Smooth muscle cell (in vitro differentiated cells): ENCODE measurements at regions not wholly inside any gene's neighbourhood (a gene's known extent, or its start where the extent isn't known, plus 50 kb on each side); places are given as distances from the start of the nearest gene placed in this dataset.

Experiments
- DNase-seq: peaks from one replicate; lab custom pipeline; 2025; ENCODE audit not compliant: unreplicated experiment; lab: John Stamatoyannopoulos, UW
- H2AFZ ChIP-seq: fragments of 200-600 bp; sonication (generic); 2 replicates; pipeline ENCODE4 v1.6.0; 2016; ENCODE audit warnings: antibody characterized with exemption, low read depth, mild to moderate bottlenecking
- H3F3A ChIP-seq: fragments of 200-600 bp; sonication (generic); 2 replicates; pipeline ENCODE4 v1.6.0; 2017; ENCODE audit warnings: antibody characterized with exemption, low read depth
- H3K27ac ChIP-seq: fragments of 200-600 bp; sonication (generic); 2 replicates; pipeline ENCODE4 v1.5.1; 2016; ENCODE audit warnings: low read depth, mild to moderate bottlenecking
- H3K27me3 ChIP-seq: fragments of 200-600 bp; sonication (generic); 2 replicates; pipeline ENCODE4 v1.6.1; 2016; ENCODE audit warnings: low read depth, mild to moderate bottlenecking
- H3K36me3 ChIP-seq: fragments of 200-600 bp; sonication (generic); 2 replicates; pipeline ENCODE4 v1.5.1; 2016; ENCODE audit warnings: low read depth
- H3K4me1 ChIP-seq: fragments of 200-600 bp; sonication (generic); 2 replicates; pipeline ENCODE4 v1.5.1; 2016; ENCODE audit warnings: low read depth
- H3K4me2 ChIP-seq: fragments of 200-600 bp; sonication (generic); 2 replicates; pipeline ENCODE4 v1.6.0; 2016; ENCODE audit warnings: mild to moderate bottlenecking
- H3K4me3 ChIP-seq: fragments of 200-600 bp; sonication (generic); 2 replicates; pipeline ENCODE4 v1.5.1; 2016; ENCODE audit warnings: mild to moderate bottlenecking
- H3K79me2 ChIP-seq: fragments of 200-600 bp; sonication (generic); 2 replicates; pipeline ENCODE4 v1.6.0; 2016; ENCODE audit warnings: low read depth, mild to moderate bottlenecking
- H3K9ac ChIP-seq: fragments of 200-600 bp; sonication (generic); 2 replicates; pipeline ENCODE4 v1.6.0; 2016; ENCODE audit warnings: low read depth
- H3K9me3 ChIP-seq: fragments of 200-600 bp; sonication (generic); replicated peaks from 2 replicates; pipeline ENCODE4 v1.5.1; 2016; ENCODE audit warnings: low read depth
- H4K20me1 ChIP-seq: fragments of 200-600 bp; sonication (generic); 2 replicates; pipeline ENCODE4 v1.6.0; 2016; ENCODE audit warnings: low read depth
- WGBS: methylation state at CpG from one replicate; pipeline ENCODE4 v1.1.7; 2016; ENCODE audit warnings: low lambda C conversion rate; 5-methylcytosine and 5-hydroxymethylcytosine counted together
- TF ChIP-seq, protein P1 (sequence below): fragments of 200-600 bp; sonication (generic); IDR thresholded peaks from 2 replicates; pipeline ENCODE4 v1.5.1; 2017; ENCODE audit warnings: borderline replicate concordance, mild to moderate bottlenecking, antibody characterized with exemption; ENCODE audit not compliant: insufficient read depth, poor library complexity, severe bottlenecking

DNA sequence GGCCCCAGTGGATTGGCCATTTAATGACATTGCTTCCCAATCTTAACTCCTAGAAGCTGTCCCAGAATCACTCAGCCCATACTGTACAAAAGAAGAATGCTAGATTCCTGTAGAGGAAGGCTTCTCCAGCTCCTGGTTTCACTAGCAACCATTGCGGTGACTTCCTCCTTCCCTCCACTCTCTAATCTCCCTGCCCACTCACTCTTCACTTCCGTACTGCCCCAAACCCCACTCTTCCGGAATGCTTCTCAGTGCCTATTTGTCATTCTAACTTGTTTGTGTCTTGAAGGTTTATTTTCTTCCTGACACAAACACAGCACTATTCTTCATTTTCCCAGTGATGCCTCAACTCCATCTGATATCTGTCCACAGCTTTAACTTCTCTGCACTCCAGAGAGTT, 97.1 kb upstream of the SPATA16 start:
- no peaks in the 10 kb centered on the region for H3K36me3 ChIP-seq
- H3K79me2 ChIP-seq = no peaks in the 10 kb centered on the region
- TF ChIP-seq, protein P1, sequence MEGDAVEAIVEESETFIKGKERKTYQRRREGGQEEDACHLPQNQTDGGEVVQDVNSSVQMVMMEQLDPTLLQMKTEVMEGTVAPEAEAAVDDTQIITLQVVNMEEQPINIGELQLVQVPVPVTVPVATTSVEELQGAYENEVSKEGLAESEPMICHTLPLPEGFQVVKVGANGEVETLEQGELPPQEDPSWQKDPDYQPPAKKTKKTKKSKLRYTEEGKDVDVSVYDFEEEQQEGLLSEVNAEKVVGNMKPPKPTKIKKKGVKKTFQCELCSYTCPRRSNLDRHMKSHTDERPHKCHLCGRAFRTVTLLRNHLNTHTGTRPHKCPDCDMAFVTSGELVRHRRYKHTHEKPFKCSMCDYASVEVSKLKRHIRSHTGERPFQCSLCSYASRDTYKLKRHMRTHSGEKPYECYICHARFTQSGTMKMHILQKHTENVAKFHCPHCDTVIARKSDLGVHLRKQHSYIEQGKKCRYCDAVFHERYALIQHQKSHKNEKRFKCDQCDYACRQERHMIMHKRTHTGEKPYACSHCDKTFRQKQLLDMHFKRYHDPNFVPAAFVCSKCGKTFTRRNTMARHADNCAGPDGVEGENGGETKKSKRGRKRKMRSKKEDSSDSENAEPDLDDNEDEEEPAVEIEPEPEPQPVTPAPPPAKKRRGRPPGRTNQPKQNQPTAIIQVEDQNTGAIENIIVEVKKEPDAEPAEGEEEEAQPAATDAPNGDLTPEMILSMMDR = no peak
- H3K27me3 ChIP-seq = no peaks in the 10 kb centered on the region
- H3K9me3 ChIP-seq = no peaks in the 10 kb centered on the region
- H3K27ac ChIP-seq = no peak overlapping the region
- H3K4me1 ChIP-seq = no peaks in the 10 kb centered on the region
- DNase-seq = no peak
- H4K20me1 ChIP-seq = no peaks in the 10 kb centered on the region
- H2AFZ ChIP-seq = peak overlapping the region; percentile 50
- no peak overlapping the region for H3K4me2 ChIP-seq
- H3F3A ChIP-seq = no peaks in the 10 kb centered on the region
- H3K4me3 ChIP-seq = no peak overlapping the region
- 68% methylated on average over 3 of the region's 3 CpGs for WGBS
- H3K9ac ChIP-seq = no peak overlapping the region

DNA sequence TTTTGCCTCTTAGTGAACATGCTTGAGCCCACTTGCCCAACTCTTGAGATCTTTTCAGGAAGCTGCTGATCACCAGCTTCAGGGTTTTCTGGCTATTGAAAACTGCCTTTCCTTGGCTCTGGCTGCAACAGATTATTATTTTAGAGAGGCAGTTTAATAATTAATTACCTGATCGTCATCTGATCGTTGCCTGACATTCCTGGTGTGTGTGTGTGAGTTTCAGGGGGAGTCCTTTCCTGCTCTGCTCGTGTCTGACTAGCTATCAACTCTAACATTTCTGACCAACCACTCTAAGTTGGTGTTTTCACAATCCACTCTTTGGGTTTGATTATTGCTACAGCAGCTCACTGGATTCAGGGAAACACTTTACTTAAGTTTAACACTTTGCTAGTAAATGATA, 84.3 kb upstream of the SPATA16 start:
- H3K9me3 ChIP-seq = no peaks in the 10 kb centered on the region
- H3K4me3 ChIP-seq = no peak overlapping the region
- H3K27me3 ChIP-seq = no peaks in the 10 kb centered on the region
- H3K79me2 ChIP-seq = no peaks in the 10 kb centered on the region
- H3K36me3 ChIP-seq = no peaks in the 10 kb centered on the region
- no peaks in the 10 kb centered on the region for H4K20me1 ChIP-seq
- H2AFZ ChIP-seq = no peak overlapping the region
- no peak for DNase-seq
- H3K4me2 ChIP-seq = no peak overlapping the region
- TF ChIP-seq, protein P1 = no peak
- no peaks in the 10 kb centered on the region for H3F3A ChIP-seq
- H3K4me1 ChIP-seq = no peaks in the 10 kb centered on the region
- 85% methylated on average over 3 of the region's 3 CpGs for WGBS
- H3K9ac ChIP-seq = no peak overlapping the region
- H3K27ac ChIP-seq = no peak overlapping the region

DNA sequence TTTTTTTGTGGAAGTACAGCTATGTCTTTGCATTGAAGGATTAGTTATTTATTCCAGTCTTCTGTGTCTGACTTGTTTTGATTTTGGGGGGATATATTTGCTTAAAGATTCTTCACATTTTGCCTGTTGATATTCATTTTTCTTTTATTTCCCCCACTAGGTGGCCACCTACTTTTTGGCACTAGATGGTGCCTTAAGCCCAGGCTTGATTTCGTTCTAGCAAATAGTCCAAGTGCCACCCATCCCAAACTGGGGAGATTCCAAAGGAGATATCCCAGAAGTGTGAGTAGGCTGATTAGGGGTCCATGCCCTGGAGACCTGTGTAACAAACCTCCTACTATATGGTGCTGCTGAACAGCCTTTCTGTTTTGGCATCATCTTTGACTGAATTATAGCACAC, 80.0 kb upstream of the SPATA16 start:
- no peak overlapping the region for H3K4me3 ChIP-seq
- no peaks in the 10 kb centered on the region for H3K36me3 ChIP-seq
- H3K4me1 ChIP-seq = no peaks in the 10 kb centered on the region
- H3K9ac ChIP-seq = no peak overlapping the region
- H3K9me3 ChIP-seq = no peaks in the 10 kb centered on the region
- H3F3A ChIP-seq = no peaks in the 10 kb centered on the region
- no peak overlapping the region for H2AFZ ChIP-seq
- H3K27ac ChIP-seq = no peak overlapping the region
- TF ChIP-seq, protein P1 = peak; percentile 10
- no peaks in the 10 kb centered on the region for H3K27me3 ChIP-seq
- no peaks in the 10 kb centered on the region for H3K79me2 ChIP-seq
- H3K4me2 ChIP-seq = no peak overlapping the region
- H4K20me1 ChIP-seq = no peaks in the 10 kb centered on the region
- no peak for DNase-seq
- WGBS = 73% methylated on average over 1 of the region's 1 CpG

DNA sequence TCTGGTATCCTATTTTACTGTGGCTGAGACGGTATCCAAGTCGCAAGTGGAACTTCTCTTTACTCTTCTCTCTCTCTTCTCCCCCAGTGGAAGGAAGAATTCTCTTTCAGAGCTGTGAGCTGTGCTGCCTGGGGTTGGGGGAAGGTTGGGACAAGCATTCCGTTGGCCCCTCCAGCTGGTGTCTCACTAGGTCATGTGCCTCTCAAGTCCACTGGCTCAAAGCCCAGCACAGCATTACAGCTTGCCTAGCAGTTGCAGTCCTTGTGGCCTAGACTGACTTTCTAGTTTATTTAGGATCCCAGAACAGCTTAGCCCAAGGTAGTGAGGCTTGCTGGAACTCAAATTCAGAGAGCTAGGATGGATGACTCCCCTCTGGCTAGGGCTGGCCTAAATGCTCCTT, 76.1 kb upstream of the SPATA16 start:
- H3K79me2 ChIP-seq = no peaks in the 10 kb centered on the region
- TF ChIP-seq, protein P1 = no peak
- H3K4me1 ChIP-seq = no peaks in the 10 kb centered on the region
- H3F3A ChIP-seq = no peaks in the 10 kb centered on the region
- H3K9me3 ChIP-seq = no peaks in the 10 kb centered on the region
- H3K9ac ChIP-seq = no peak overlapping the region
- H2AFZ ChIP-seq = no peak overlapping the region
- no peak overlapping the region for H3K27ac ChIP-seq
- no peak overlapping the region for H3K4me2 ChIP-seq
- no peaks in the 10 kb centered on the region for H4K20me1 ChIP-seq
- no peaks in the 10 kb centered on the region for H3K27me3 ChIP-seq
- WGBS = 100% methylated on average over 3 of the region's 3 CpGs
- no peak overlapping the region for H3K4me3 ChIP-seq
- no peak for DNase-seq
- no peaks in the 10 kb centered on the region for H3K36me3 ChIP-seq
